Spinal cord (tissue), 9 donors: ENCODE measurements at regions not wholly inside any gene's neighbourhood (a gene's known extent, or its start where the extent isn't known, plus 50 kb on each side); places are given as distances from the start of the nearest gene placed in this dataset.
"Not testable (repeated sequence)": the region's sequence is repeated elsewhere in the genome, so short reads cannot be mapped to it uniquely, and the experiment has no call there.

ENCODE experiments used
- DNase-seq, 6 donors: peaks; one replicate each; pipeline versions ENCODE4 v3.0.0 to v3.0.0-alpha.2; 2013 to 2015; ENCODE audit warnings: low spot score in 6 of 6, low read depth in 4 of 6
- H3K27ac ChIP-seq: one replicate; pipeline ENCODE4 v1.5.1; 2013; ENCODE audit warnings: low read depth, low read length, control low read depth
- H3K27me3 ChIP-seq: one replicate; pipeline ENCODE4 v1.6.1; 2013; ENCODE audit warnings: low read length; ENCODE audit not compliant: control insufficient read depth, insufficient read depth
- H3K36me3 ChIP-seq: one replicate; pipeline ENCODE4 v1.6.1; 2013; ENCODE audit warnings: low read length; ENCODE audit not compliant: control insufficient read depth, insufficient read depth
- H3K4me1 ChIP-seq: one replicate; pipeline ENCODE4 v1.6.1; 2013; ENCODE audit warnings: low read length; ENCODE audit not compliant: control insufficient read depth, insufficient read depth
- H3K4me3 ChIP-seq: one replicate; pipeline ENCODE4 v1.5.1; 2013; ENCODE audit warnings: low read depth, low read length, control low read depth
- H3K9me3 ChIP-seq: one replicate; pipeline ENCODE4 v1.6.1; 2013; ENCODE audit warnings: low read length; ENCODE audit not compliant: control insufficient read depth, insufficient read depth
- WGBS: methylation state at CpG from one replicate; pipeline ENCODE4 v1.1.5; 2013; ENCODE audit warnings: missing lambda C conversion rate; ENCODE audit not compliant: insufficient coverage; 5-methylcytosine and 5-hydroxymethylcytosine counted together
- donor health status: healthy.

DNA sequence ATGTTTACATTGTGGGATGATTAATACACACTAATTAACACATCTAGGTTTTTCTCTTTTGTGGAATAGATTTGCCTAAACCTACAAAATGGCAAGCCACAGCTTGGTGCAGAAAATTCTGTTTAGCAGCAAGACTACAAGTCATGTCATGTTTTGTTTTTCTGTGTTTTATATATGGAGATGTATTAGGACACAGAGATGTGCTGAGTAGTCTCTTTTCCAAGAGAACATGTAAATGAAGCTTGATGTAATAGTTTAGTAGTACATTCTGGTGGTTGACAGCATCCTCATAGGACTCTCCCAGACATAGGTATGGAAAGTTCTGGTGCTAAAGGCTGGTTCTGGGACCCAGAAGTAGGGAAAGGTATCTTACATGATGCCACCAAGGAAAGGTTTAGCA, 1345.4 kb downstream of the CDH11 start:
- H3K36me3 ChIP-seq: no peaks in the 10 kb centered on the region
- H3K9me3 ChIP-seq: no peaks in the 10 kb centered on the region
- H3K27me3 ChIP-seq: no peaks in the 10 kb centered on the region
- no peak overlapping the region for H3K27ac ChIP-seq
- H3K4me1 ChIP-seq: no peaks in the 10 kb centered on the region
- no peak overlapping the region for H3K4me3 ChIP-seq
- no peak for DNase-seq

DNA sequence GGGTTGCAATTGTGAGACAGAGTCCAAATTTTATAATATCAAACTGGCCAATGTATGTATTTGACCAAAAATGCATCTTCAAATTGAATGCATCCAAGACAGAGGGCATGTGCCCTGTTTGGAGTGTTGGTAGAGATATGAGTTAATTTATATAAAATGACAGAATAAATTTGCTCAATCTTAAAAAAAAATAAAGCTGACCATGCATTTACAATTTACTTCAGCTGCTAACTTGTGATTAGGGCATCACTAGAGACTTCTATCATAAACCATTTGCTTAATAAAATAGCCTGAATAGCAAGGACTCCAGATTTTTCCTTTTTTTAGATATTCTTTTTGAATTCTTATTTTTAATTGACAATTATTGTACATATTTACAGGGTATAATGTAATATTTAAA, 1345.8 kb downstream of the CDH11 start:
- DNase-seq: no peak
- H3K9me3 ChIP-seq: no peaks in the 10 kb centered on the region
- no peaks in the 10 kb centered on the region for H3K27me3 ChIP-seq
- H3K4me3 ChIP-seq: no peak overlapping the region
- no peak overlapping the region for H3K27ac ChIP-seq
- H3K36me3 ChIP-seq: no peaks in the 10 kb centered on the region
- H3K4me1 ChIP-seq: no peaks in the 10 kb centered on the region

DNA sequence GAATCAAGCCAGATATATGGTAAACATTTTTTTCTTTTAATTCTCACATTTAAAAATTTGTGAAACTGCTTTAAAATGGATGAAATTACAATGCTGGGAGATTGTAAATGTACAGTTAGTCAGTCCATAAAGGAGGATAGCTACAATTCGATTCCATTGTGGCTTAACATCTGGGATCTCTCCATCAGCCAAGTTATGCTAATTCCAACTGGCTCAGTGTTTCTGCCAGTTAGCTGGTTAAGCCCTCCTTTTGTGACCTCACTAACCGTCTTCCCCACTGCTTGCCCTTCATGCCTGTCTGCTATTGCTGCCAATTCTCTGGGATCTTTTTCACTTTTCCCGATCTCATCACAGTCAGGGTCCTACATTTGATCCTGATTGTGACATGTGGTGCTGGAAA, 1347.6 kb downstream of the CDH11 start:
- DNase-seq: peak in 2 of 6 donors; percentile 17 to 35

DNA sequence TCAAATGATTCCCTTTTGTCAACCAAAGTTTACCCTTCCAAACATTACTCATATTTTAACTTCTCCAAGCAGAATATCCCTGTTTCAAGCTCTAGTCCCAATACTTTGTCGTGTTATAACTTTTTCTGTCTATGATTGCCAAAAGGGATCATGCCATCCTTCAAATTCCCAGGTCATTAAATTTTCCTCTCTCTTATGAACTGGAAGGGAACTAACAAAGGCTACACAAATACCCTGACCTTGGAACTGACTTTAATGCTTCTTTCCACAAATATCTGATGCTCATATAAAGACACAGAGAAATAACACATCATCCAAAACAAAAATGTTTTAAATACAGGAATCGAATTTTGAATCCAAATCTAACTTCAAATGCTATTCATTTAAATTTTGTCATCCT, 1352.7 kb downstream of the CDH11 start:
- H3K4me1 ChIP-seq: no peaks in the 10 kb centered on the region
- H3K36me3 ChIP-seq: no peaks in the 10 kb centered on the region
- H3K27ac ChIP-seq: no peak overlapping the region
- WGBS: 85% methylated on average over 2 of the region's 2 CpGs
- DNase-seq: no peak
- no peaks in the 10 kb centered on the region for H3K9me3 ChIP-seq
- H3K27me3 ChIP-seq: no peaks in the 10 kb centered on the region
- no peak overlapping the region for H3K4me3 ChIP-seq

More for the DNA sequence above, 1347.6 kb downstream of the CDH11 start:
- Histone ChIP-seq H3K4me1 (no peaks in the 10 kb centered on the region), H3K9me3 (no peaks in the 10 kb centered on the region), H3K27ac (no peak overlapping the region), H3K4me3 (no peak overlapping the region), H3K36me3 (no peaks in the 10 kb centered on the region), H3K27me3 (no peaks in the 10 kb centered on the region)
- 56% methylated on average over 2 of the region's 3 CpGs for WGBS

GRCh38 chr16:63760246-63760645, 1361.6 kb downstream of the CDH11 start:
- 100% methylated on average over 4 of the region's 11 CpGs for WGBS
- not testable (repeated sequence) for H3K36me3 ChIP-seq, H3K9me3 ChIP-seq, H3K4me3 ChIP-seq, H3K27ac ChIP-seq, DNase-seq, H3K4me1 ChIP-seq, H3K27me3 ChIP-seq

- Histone ChIP-seq H3K27ac (no peak overlapping the region), H3K9me3 (no peaks in the 10 kb centered on the region), H3K27me3 (no peaks in the 10 kb centered on the region), H3K4me1 (no peaks in the 10 kb centered on the region), H3K36me3 (no peaks in the 10 kb centered on the region), H3K4me3 (no peak overlapping the region)
- DNase-seq: no peak
Measured at GRCh38 chr16:63752347-63752746, 1369.5 kb downstream of the CDH11 start.

GRCh38 chr16:63749276-63749675, 1372.6 kb downstream of the CDH11 start:
- DNase-seq: no peak
- H3K9me3 ChIP-seq: no peaks in the 10 kb centered on the region
- no peaks in the 10 kb centered on the region for H3K27me3 ChIP-seq
- H3K36me3 ChIP-seq: no peaks in the 10 kb centered on the region
- no peaks in the 10 kb centered on the region for H3K4me1 ChIP-seq
- H3K4me3 ChIP-seq: no peak overlapping the region
- no peak overlapping the region for H3K27ac ChIP-seq

- no CpG with 5 or more reads among the region's 4 CpGs for WGBS
- DNase-seq: no peak
- H3K27ac ChIP-seq: no peak overlapping the region
- no peak overlapping the region for H3K4me3 ChIP-seq
- no peaks in the 10 kb centered on the region for H3K27me3 ChIP-seq
- no peaks in the 10 kb centered on the region for H3K36me3 ChIP-seq
- no peaks in the 10 kb centered on the region for H3K4me1 ChIP-seq
- H3K9me3 ChIP-seq: no peaks in the 10 kb centered on the region
Measured at GRCh38 chr16:63745456-63745855, 1376.4 kb downstream of the CDH11 start.

DNA sequence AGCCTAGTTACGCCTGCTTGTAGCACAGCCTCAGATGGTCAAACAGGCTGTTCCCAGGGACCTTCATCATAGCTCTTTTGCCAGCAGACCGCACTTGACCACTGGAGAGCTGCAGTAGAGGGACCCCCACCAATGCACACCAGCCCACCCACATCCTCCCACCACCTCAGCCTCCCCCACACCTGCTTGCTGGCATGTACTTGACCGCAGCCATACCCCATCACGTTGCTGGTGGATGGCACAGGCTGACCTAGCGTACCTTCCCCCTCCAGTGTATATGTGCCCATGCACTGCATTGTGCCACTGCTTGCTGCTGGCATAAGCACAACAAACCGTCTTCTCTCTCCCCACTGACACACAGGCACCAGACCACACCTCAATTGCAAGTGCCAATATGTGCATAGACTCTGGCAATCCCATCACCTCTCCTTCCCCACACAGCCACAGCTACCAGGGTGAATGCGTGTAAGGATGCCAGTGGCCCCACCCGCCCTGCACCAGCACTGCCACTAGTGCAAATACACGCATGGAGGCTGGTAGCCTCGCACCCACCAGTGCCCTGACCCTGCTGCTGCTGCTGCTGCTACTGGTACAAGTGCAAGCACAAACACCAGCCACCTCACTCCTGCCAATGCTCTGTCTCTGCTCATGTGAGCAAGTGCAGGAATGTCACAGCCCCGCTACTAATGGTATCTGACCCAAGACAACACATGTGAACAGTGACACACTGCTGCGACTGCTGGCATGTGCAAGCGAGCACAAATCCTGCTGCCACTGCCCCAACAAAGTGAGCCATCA, 1377.6 kb downstream of the CDH11 start:
- H3K9me3 ChIP-seq: no peaks in the 10 kb centered on the region
- WGBS: 90% methylated on average over 13 of the region's 13 CpGs

DNA sequence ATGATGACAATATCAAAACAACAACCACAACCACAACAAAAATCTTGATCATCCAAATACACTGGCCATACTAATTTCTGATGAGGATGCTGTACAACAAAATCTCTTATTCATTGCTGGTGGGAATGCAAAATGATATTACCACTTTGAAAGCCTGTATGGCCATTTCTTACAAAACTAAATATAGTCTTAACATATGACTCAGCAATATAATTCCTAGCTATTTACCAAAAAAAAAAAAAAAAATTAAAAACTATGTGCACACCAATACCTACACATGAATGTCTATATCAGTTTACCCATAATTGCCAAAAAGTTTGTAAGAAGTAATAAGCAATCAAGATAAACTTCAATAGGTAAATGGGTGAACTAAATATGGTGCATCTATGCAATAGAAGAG, 1379.7 kb downstream of the CDH11 start:
- Histone ChIP-seq H3K9me3 (no peaks in the 10 kb centered on the region), H3K36me3 (no peaks in the 10 kb centered on the region), H3K4me3 (no peak overlapping the region), H3K4me1 (no peaks in the 10 kb centered on the region), H3K27ac (no peak overlapping the region), H3K27me3 (no peaks in the 10 kb centered on the region)
- no peak for DNase-seq

More for the DNA sequence above, 1377.6 kb downstream of the CDH11 start:
- Histone ChIP-seq H3K27me3 (no peaks in the 10 kb centered on the region), H3K27ac (no peak overlapping the region), H3K4me1 (no peaks in the 10 kb centered on the region), H3K36me3 (no peaks in the 10 kb centered on the region), H3K4me3 (no peak overlapping the region)
- no peak for DNase-seq
